PC-3 (cell line): ENCODE measurements at regions not wholly inside any gene's neighbourhood (a gene's known extent, or its start where the extent isn't known, plus 50 kb on each side); places are given as distances from the start of the nearest gene placed in this dataset.
"Not testable (repeated sequence)": the region's sequence is repeated elsewhere in the genome, so short reads cannot be mapped to it uniquely, and the experiment has no call there.

Experiments used
- ATAC-seq: fragments of 200-7000 bp; cut with Tn5 transposase; 2 replicates; pipeline ENCODE4 v1.9.1; 2020; ENCODE audit warnings: mild to moderate bottlenecking, moderate library complexity
- BruUV-seq: library from RNA; stranded (reverse); fragments of 400-500 nt; replicated peaks from 2 replicates; lab custom pipeline; 2021; lab: Mats Ljungman, UMichigan
- CTCF ChIA-PET: fragments of 300-600 bp; sonication (Branson Sonifier 250); formaldehyde crosslinking; loops from one replicate; lab custom pipeline; 2022; ENCODE audit warnings: antibody characterized with exemption; lab: Charles Lee
- POLR2A ChIA-PET: fragments of 300-600 bp; sonication (Branson Sonifier 250); formaldehyde crosslinking; loops from one replicate; lab custom pipeline; 2022; ENCODE audit warnings: antibody characterized with exemption; ENCODE audit not compliant: unreplicated experiment; lab: Charles Lee
- DNase-seq: peaks from one replicate; pipeline ENCODE4 v3.0.0-alpha.2; 2015
- H2AFZ ChIP-seq: fragments of 300-600 bp; sonication (generic); 2 replicates; pipeline ENCODE4 v1.6.0; 2016; ENCODE audit warnings: antibody characterized with exemption, low read length
- H3F3A ChIP-seq: fragments of 300-600 bp; sonication (generic); one replicate; pipeline ENCODE4 v1.6.0; 2017; ENCODE audit warnings: antibody characterized with exemption, low read length, control low read depth, mild to moderate bottlenecking; ENCODE audit not compliant: unreplicated experiment
- H3K27ac ChIP-seq: fragments of 300-600 bp; sonication (generic); 2 replicates; pipeline ENCODE4 v1.5.1; 2016; ENCODE audit warnings: mild to moderate bottlenecking, low read length
- H3K27me3 ChIP-seq: fragments of 300-600 bp; sonication (generic); 2 replicates; pipeline ENCODE4 v1.6.1; 2016; ENCODE audit warnings: low read length, mixed read lengths
- H3K36me3 ChIP-seq: fragments of 300-600 bp; sonication (generic); 2 replicates; pipeline ENCODE4 v1.6.1; 2016; ENCODE audit warnings: low read depth, mixed run types, low read length, mixed read lengths
- H3K4me1 ChIP-seq: fragments of 300-600 bp; sonication (generic); 2 replicates; pipeline ENCODE4 v1.5.1; 2016; ENCODE audit warnings: low read length; ENCODE audit not compliant: insufficient read depth
- H3K4me2 ChIP-seq: fragments of 300-600 bp; sonication (generic); 2 replicates; pipeline ENCODE4 v1.6.0; 2016; ENCODE audit warnings: low read length
- H3K4me3 ChIP-seq: fragments of 300-600 bp; sonication (generic); 2 replicates; pipeline ENCODE4 v1.5.1; 2016; ENCODE audit warnings: mild to moderate bottlenecking, low read length, mixed read lengths
- H3K79me2 ChIP-seq: fragments of 300-600 bp; sonication (generic); 2 replicates; pipeline ENCODE4 v1.6.1; 2017; ENCODE audit warnings: low read length, mixed read lengths
- H3K9ac ChIP-seq: fragments of 300-600 bp; sonication (generic); 2 replicates; pipeline ENCODE4 v1.6.0; 2016; ENCODE audit warnings: mild to moderate bottlenecking, low read length
- H3K9me2 ChIP-seq: fragments of 300-600 bp; sonication (generic); replicated peaks from 2 replicates; pipeline ENCODE4 v1.6.1; 2016; ENCODE audit warnings: mixed run types, low read length, mixed read lengths
- H3K9me3 ChIP-seq: fragments of 300-600 bp; sonication (generic); 2 replicates; pipeline ENCODE4 v1.6.1; 2016; ENCODE audit warnings: low read length, mixed read lengths
- H4K20me1 ChIP-seq: fragments of 300-600 bp; sonication (generic); 2 replicates; pipeline ENCODE4 v1.6.1; 2016; ENCODE audit warnings: low read length, mixed read lengths
- EZH2 ChIP-seq: fragments of 300-600 bp; sonication (generic); IDR thresholded peaks from one replicate; pipeline ENCODE4 v1.6.1; 2017; ENCODE audit warnings: antibody characterized with exemption, mild to moderate bottlenecking, low read length; ENCODE audit not compliant: unreplicated experiment
- EZH2phosphoT487 ChIP-seq: fragments of 300-600 bp; sonication (generic); IDR thresholded peaks from 2 replicates; pipeline ENCODE4 v1.6.1; 2018; ENCODE audit warnings: mild to moderate bottlenecking, antibody characterized with exemption, low read length, borderline replicate concordance
- intact Hi-C: fragments of 100-400 bp; cut with micrococcal nuclease; formaldehyde crosslinking; loops from 2 replicates; pipeline ENCODE4 v1.9.0; 2023
- TF ChIP-seq, protein P1 (sequence below): fragments of 300-600 bp; sonication (generic); conservative IDR thresholded peaks from 2 replicates; pipeline ENCODE4 v1.5.1; 2017; ENCODE audit warnings: antibody characterized with exemption, low read depth, mild to moderate bottlenecking, low read length

DNA sequence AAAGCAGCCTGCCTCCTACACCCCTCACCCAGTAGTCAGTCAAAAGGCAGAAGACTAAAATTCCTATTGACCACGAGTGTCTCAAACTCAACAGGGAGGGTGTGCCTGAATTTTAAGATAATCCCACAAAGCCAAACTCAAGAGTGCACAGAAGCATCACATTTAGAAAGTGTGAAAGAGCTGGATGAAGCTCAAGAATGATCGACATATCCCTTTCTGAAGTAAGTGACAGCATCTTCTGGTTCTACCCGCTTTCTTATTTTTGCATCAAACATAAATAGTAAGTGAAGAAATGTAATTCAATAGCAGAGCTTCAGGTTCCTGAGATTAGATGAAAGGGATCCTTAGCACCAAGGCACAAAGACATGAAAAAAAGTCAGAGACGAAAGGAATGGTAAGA is 64.5 kb upstream of the BACH2 start:
- DNase-seq (no peak), ATAC-seq (no peak)
- Histone ChIP-seq H3K4me3 (no peak overlapping the region), H3K27me3 (no peaks in the 10 kb centered on the region), H3K79me2 (no peaks in the 10 kb centered on the region), H3K9me3 (no peaks in the 10 kb centered on the region), H2AFZ (no peak overlapping the region), H3F3A (no peaks in the 10 kb centered on the region), H3K36me3 (no peaks in the 10 kb centered on the region), H3K27ac (no peak overlapping the region), H3K4me1 (peaks cover 19% of the 10 kb centered on the region), H3K9ac (no peak overlapping the region), H3K4me2 (no peak overlapping the region), H3K9me2 (no peaks in the 10 kb centered on the region), H4K20me1 (no peaks in the 10 kb centered on the region)
- CTCF ChIA-PET = no interaction called here
- no TSS peak for BruUV-seq
- POLR2A ChIA-PET = no interaction called here
- intact Hi-C loops = no loop called here
- TF ChIP-seq, protein P1, sequence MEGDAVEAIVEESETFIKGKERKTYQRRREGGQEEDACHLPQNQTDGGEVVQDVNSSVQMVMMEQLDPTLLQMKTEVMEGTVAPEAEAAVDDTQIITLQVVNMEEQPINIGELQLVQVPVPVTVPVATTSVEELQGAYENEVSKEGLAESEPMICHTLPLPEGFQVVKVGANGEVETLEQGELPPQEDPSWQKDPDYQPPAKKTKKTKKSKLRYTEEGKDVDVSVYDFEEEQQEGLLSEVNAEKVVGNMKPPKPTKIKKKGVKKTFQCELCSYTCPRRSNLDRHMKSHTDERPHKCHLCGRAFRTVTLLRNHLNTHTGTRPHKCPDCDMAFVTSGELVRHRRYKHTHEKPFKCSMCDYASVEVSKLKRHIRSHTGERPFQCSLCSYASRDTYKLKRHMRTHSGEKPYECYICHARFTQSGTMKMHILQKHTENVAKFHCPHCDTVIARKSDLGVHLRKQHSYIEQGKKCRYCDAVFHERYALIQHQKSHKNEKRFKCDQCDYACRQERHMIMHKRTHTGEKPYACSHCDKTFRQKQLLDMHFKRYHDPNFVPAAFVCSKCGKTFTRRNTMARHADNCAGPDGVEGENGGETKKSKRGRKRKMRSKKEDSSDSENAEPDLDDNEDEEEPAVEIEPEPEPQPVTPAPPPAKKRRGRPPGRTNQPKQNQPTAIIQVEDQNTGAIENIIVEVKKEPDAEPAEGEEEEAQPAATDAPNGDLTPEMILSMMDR = no peak
- TF ChIP-seq EZH2 (no peak), EZH2phosphoT487 (no peak)

DNA sequence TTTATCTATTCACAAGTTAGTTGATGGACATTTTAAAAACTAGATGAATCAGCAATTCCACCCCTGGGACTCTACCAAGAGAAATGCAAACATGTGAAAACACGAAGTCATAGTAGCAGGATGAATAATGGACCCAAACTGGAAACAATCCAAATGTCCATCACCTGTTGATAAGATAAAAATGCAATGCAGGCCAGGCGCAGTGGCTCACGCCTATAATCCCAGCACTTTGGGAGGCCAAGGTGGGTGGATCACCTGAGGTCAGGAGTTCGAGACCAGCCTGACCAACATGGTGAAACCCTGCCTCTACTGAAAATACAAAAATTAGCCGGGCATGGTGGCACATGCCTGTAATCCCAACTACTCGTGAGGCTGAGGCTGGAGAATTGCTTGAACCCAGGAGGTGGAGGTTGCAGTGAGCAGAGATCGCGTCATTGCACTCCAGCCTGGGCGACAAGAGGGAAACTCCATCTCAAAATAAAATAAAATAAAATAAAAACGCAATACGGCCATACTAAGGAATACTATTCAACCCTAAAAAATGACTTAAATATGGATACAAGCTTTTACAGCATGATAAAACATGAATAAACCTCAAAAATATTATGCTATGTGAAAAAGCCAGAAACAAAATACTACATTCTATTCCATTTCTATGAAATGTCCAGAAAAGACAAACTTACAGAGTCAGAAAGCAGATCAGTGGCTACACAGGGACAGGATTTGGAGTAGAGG is 61.6 kb upstream of the BACH2 start:
- H3K9ac ChIP-seq, CTCF ChIA-PET, BruUV-seq, H2AFZ ChIP-seq, H3K9me2 ChIP-seq, H3K79me2 ChIP-seq, H3K36me3 ChIP-seq, H4K20me1 ChIP-seq, H3F3A ChIP-seq, ATAC-seq, H3K9me3 ChIP-seq, H3K27me3 ChIP-seq, intact Hi-C loops, H3K4me1 ChIP-seq, H3K27ac ChIP-seq, H3K4me2 ChIP-seq, POLR2A ChIA-PET, H3K4me3 ChIP-seq: not testable (repeated sequence)
- DNase-seq = peak; percentile 29

DNA sequence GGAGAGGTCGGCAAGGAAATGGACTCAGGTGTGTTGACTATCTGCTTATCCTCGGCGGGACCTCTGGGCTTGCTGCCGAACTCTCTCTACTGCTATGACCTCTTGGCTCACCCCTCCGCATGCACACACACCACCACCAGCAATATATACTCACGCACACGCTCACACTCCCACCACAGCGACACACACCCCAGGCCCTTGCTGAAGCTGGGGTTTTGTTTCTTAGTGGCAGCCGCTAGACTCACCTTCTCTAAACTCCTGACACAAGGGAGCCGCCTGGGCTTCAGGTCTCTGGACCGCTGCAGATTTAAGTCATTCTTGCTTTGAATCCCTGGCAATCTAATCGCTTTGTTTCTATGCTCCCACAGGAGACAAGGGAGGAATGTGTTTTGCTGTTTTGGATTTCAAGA is 59.4 kb upstream of the BACH2 start:
- DNase-seq = no peak
- POLR2A ChIA-PET = no interaction called here
- no peaks in the 10 kb centered on the region for H3K9me3 ChIP-seq
- TF ChIP-seq EZH2phosphoT487 (no peak), EZH2 (no peak)
- TF ChIP-seq, protein P1 = no peak
- CTCF ChIA-PET = no interaction called here
- intact Hi-C loops = no loop called here
- no peak overlapping the region for H3K4me2 ChIP-seq
- H3F3A ChIP-seq = no peaks in the 10 kb centered on the region
- BruUV-seq = no TSS peak
- no peak overlapping the region for H3K9ac ChIP-seq
- no peaks in the 10 kb centered on the region for H3K9me2 ChIP-seq
- H3K4me1 ChIP-seq = peaks cover 8% of the 10 kb centered on the region
- no peaks in the 10 kb centered on the region for H3K79me2 ChIP-seq
- H3K27me3 ChIP-seq = no peaks in the 10 kb centered on the region
- no peaks in the 10 kb centered on the region for H4K20me1 ChIP-seq
- no peaks in the 10 kb centered on the region for H3K36me3 ChIP-seq
- H3K27ac ChIP-seq = no peak overlapping the region
- ATAC-seq = no peak
- H3K4me3 ChIP-seq = no peak overlapping the region
- H2AFZ ChIP-seq = no peak overlapping the region
